NCI-H2029 (cell line): ENCODE measurements at regions not wholly inside any gene's neighbourhood (a gene's known extent, or its start where the extent isn't known, plus 50 kb on each side); places are given as distances from the start of the nearest gene placed in this dataset.
A peak's percentile ranks its signal among the peaks of the same experiment; 100 is the strongest.
"Not testable (repeated sequence)": the region's sequence is repeated elsewhere in the genome, so short reads cannot be mapped to it uniquely, and the experiment has no call there.

Experiments used
- DNase-seq: peaks from one replicate; lab custom pipeline; 2025; lab: John Stamatoyannopoulos, UW

DNA sequence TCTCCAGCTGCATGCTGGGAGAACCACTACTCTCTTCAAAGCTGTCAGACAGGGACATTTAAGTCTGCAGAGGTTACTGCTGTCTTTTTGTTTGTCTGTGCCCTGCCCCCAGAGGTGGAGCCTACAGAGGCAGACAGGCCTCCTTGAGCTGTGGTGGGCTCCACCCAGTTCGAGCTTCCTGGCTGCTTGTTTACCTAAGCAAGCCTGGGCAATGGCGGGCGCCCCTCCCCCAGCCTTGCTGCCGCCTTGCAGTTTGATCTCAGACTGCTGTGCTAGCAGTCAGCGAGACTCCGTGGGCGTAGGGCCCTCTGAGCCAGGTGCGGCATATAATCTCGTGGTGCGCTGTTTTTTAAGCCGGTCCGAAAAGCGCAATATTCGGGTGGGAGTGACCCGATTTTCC lies 215.0 kb downstream of the STIM2 start:
- not testable (repeated sequence) for DNase-seq

DNA sequence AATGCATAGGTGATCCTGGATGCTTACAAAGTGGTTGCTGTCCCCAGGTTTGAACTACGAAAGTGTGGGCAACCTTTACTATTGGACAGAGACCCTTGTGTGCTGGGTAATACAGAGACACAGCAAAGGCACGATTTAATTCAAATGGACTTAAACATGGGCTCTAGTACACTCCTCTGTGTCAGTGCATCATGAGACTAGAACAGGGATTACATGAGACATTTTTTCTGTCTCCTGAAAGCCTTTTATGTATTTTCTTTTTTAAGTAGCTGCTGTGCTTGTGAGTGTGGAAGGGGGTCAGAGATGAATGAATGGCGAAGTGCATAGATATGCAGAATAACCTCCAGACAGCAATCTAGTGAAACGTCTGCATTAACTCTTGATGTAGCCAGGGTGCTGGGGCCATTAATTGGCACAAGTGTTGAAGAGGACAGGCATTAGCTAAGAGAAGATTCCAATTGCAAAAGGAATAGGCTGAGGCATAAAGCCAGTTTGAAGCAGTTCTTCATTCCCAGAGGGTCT lies 218.4 kb downstream of the STIM2 start:
- DNase-seq: no peak

DNA sequence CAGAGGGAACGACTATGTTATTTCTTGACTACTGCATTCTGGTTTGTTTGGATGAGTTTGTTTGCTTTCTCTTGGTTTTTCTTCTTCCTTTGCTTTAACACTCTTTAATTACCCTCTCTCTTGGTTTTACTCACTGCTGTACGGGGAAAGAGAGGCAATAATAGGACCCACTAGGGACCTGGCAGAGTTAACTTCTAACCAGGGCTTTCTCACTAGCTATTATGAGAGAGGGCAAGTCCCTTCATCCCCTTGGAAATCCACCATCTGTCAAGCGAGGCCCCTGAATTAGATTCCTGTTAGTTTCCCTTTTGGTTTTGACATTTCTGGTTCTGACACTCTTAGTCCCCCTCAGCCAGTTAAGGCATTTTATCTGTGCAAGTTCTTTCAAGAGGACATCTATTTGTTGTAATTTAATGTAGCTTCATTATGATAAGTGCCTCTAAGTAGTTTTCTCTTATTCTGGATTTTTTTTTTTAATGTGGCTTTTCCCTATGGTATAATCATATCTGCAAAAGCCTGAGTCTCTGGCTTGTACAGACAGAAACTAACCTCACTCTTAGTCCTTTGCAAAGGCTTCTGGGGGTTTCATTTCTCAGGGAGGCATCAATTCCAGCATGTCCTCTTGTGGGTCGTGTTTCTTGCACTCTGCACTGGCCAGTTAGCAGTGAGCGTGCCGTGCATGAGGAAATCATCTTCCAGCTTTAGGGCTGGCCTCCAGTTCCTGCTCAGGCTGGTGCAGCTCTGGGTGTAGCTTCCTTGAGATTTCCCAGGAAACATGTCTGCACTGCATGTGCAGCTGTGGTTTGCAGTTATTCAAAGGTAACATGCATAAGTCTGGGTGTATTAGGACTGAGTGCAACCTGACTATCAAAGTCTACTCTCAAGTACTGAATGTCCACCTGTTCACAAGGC lies 221.3 kb downstream of the STIM2 start:
- no peak for DNase-seq

DNA sequence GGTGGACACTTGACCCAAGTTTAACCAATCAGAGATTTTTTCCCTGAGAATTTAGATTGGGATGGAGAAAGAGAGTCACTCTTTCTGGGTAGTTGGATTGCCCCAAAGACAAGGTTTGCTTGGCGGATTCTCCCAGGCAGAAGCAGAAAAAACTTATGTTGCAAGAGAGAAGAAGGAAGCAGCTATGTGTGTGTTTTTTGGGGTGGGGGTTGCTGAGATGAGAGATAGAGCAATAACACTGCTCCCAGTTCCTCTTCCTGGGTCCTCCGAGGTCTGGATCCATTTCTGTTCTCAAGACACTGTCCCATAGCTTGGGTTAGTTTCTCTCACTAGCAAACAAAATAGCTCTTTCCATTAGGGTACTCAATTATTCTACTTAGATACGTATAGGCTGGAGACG lies 222.1 kb downstream of the STIM2 start:
- no peak for DNase-seq

DNA sequence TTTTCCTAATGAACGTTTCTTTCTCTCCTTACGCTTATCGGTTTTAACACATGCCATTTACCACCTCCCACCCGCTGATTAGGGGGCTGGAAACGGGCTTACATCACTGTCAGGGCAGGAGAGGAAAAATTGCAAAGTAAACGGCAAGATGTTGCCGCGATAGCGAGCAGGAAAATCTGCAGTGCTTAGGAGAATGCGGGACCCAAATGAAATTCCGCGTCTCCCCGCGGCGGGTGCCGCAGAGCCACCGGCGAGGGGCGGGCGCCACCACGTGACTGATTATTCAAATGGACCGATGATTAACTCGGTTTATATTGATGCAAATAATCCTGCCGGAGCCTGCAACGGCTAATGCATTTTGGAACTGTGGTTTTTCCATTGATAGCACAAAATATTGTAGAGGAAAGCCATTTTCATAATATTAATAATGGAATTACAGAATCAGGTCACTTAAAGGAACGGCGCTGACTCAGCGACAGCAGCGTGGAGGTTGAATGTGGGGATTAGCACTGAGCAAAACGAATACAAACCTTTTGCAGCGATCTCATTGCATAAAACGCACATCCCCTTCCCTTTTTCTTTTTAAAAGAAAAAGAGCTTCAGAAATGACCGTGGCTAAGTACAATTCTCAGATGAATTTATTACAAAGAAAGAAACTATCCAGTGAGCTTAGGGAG lies 224.2 kb downstream of the STIM2 start:
- no peak for DNase-seq

DNA sequence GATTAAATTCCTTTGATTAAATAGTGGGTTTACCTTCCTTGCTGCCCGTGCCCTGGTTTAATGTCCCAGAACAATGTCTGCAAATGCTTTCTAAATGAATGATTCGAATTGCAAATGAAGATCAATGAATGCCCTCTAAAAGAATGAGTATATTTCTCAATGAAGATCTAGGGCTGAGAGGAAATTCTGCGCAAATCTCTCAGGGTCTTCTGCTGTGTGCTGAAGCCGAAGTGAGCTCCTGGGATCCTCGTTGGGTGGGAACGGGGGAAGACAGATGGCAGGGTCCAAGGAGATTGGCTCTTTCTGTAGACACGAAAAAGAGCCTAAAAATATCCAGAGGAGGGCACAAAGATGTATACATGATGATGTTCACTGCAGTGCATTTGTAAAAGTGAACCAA lies 224.8 kb downstream of the STIM2 start:
- no peak for DNase-seq

DNA sequence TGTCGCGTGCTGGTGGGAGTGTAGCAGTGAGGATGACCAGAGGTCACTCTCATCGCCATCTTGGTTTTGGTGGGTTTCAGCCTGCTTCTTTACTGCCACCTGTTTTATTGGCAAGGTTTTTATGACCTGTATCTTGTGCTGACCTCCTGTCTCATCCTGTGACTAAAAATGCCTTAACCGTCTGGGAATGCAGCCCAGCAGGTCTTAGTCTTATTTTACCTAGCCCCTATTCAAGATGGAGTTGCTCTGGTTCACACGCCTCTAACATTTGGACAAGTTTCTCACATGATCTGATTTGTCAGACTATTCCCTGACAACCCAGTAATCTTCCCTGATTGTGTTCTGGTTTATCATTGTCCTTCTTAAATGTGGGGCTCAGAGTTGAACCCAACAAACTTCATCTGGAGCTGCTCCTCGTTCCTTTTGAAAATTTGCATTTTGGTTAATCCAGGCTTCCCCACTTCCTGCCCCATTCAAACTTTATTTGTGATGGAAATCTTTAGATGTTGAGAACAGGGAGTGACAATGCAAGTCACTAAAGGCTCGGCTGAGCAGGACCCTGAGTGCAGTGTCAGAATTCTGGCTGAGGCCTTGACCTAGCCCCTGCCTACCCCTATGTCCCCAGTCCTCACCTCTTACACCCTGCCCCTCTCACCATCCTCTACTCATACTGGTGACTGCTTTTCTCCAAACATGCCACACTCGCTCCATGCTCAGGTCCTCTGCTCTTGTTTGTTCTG lies 226.8 kb downstream of the STIM2 start:
- no peak for DNase-seq

DNA sequence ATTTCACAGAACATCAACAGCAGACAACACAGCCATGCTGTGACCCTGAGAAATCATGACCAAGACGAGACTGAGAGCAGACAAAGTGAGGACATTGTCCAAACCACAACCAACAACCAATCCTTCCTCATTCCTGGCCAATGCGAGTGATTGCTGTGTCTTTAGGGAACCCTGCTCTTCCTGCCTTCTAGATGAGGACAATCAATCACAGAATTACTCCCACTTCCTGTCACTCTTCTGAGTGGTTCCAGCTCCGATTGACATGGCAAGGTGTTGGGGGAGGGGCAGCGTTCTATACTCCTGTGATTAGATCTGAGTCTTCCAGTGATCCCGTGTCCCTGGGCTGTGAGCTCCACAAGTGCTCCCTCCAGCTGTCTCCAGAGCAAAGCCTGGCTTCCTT lies 227.8 kb downstream of the STIM2 start:
- peak; percentile 13 for DNase-seq

DNA sequence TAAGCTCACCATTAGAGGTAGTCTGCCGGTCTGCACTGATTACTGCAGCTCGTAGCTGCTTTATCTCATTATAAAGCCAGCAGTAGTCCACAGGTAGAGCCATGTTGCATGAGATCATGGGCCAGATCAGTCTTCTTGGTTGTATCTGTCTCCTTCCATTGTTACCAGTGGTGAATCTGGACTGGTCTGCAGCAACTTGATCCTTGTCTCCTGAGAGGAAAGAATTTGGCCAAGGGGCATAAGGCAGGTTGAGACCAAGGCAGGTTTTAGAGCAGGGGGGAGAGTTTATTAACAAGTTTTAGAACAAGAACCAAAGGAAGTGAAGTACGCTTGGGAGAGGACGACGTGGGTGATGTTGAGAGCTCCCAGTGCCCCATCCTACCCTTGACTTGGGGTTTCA lies 228.5 kb downstream of the STIM2 start:
- no peak for DNase-seq

DNA sequence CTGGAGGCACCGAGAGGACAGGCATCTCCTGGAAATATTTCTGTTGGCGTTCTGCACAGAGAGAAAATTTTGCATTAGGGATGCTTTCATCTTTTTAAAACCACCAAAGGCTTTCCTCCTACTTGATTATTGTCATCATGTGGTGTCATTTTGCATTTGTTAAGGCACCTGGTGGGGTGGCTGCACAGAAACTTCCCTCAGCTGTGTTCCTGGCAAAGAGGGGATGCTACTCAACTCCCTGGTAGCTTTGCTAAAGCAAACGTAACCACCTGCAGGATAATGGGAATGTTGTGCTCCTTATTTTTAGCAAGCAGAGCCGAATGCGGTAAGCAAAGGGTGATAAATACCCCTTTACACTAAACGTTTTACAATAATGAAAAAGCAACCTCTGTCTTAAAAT lies 229.8 kb downstream of the STIM2 start:
- no peak for DNase-seq

DNA sequence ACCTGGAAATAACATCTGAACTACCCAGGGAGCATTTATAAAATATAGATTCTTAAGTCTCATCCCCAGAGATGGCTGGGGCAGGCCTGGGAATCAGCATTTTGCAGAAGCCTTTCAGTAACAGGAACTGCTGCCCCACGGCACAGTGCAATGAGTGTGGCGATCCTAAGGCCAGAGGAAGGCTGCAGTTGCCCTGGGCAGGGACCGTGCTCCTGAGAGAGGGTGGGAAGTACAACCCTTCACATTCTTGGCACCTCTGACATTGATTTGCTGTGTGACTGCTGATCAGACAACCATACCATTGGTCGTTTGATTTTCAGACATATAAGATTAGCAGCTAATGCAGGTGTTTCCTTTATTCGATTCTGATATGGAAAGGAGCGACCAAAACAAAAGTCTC lies 233.6 kb downstream of the STIM2 start:
- no peak for DNase-seq

DNA sequence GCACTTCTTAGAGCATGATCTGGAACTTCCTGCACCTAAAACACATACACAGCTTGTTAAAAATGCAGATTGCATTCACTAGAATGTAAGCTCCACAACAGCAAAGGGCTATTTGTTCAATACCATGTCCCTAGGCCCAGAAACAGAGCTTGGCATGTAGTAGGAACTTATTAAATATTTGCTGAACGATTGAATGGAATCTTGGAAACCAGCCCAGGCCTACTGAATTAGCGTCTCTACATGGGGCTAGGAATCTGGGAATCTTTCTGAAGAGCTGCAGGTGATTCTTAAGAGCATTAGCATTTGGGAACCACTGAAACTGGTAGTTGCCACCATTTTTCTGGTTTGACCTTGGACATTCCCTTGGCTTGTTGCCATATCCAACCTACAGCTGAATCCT lies 234.1 kb downstream of the STIM2 start:
- DNase-seq: peak; percentile 58

DNA sequence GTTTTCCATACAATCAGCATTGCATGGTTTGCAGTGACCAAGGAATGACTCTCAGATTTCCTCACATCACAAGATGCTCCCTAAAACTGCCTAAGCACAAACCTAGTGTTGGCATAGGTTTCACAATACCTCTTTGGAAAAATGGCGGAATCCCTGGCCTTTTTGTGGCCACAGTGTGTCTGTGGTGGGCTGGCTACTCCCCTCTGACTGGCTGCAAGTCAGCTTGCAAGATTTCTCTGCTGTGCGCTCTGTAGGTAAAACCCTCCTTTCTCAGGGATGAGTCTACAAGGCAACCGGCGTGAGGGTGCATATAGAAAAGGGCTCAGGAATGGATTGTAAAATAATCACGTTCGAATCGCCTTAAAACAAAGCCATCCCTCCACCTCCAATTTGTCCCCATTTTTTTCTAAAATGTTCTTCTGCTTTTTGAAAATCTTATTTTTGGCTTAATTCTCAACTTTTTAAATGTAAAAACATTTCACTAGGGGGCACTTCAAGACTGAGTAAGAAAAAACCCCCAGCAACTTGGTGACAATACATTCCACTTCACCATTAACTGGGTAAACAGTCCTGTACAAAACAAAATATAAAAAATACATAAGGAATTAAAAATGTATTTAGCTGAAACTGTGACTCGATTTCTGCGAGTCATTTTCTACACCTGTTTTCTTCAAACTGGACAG lies 235.6 kb downstream of the STIM2 start:
- no peak for DNase-seq

DNA sequence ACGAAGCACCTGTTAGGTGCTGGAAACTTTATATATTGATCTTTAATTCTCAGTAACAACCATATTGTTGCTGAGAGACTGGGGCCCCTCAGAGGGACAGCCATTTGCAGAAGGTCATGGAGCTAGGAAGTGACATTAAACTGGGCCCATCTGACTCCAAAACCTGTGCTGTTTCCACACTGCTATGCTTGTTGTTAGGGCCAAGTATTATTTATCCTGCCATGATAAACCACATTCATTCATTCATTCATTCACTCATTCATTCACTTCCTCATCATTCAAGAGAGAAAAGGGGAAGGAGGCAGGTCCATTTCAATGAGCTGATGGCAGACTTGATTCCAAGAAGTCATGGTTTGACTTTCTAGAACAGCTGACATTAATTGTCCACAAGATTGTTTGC lies 237.4 kb downstream of the STIM2 start:
- no peak for DNase-seq

DNA sequence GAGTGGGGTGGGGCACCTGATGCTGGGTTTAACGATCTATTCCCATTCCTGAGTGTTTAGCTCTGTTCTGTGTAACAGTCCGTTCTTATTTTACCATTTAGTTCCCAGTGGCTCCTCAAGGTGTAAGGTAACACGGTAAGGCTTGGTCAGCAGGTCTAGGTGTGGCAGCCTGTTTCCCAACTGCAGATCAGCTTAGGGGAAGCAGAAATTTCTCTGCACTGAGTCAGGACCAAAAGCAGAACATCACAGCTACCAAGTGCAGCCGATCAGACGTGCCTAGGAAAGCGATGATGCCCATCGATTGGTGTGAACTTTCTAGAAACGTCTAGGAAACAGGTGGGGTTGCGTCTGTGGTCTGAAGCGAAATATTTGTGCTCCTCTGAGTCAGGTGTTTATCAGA lies 240.1 kb downstream of the STIM2 start:
- DNase-seq: no peak

DNA sequence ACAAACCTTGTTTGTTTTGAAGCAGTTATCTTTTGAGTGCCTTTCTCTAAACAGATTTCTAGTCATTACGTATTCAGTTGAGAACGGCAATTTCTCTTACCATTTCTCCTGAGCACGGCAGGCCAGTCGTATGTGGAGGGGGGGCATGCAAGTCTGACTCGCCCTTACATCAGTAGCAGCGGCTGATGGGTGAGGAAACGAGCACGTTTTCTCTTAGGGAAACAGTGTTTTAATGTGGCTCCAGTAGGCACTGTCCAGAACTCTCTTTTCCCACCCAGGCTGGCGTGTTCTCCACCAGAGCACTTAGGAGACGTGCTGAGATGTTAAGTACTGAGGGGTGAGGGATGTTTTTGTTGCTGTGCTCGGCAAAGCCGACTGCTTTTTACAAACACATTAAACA lies 240.5 kb downstream of the STIM2 start:
- no peak for DNase-seq

DNA sequence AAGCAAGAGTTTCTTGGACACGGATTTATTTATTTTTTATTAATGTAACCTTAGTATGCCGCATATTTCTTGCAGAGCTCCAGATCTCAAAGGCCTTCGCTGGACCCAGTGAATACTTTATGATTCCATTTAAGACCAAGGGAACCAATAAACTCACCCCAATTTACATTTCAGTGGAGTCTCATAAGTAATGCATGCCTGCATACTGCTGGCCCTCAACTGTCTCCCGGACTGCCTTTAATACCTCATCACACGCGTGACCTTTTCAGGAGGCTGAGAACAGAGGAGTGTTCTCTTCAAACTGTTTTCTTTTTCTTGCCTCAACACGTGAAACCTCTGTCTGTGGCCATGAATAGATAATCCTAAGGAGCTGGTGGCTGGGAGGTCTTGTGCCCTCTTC lies 240.9 kb downstream of the STIM2 start:
- DNase-seq: no peak

DNA sequence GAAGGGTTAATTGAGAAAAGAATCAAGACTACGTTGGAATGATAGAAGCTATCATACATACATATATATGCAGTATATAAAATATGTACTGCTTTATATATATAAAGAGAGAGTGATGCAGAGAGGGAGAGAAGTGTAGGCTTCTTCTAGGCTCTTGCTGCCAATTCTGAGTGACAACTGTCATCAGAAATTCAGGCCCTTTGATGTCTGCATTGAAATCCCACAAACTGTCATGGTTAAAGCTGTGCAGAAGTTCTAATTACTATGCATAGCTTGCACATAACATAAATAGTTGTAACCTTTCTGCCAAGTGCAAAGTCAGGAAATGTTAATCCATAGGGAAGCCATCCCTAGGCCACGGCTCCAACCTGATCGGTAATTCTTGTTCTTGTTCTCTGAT lies 251.0 kb downstream of the STIM2 start:
- DNase-seq: no peak

DNA sequence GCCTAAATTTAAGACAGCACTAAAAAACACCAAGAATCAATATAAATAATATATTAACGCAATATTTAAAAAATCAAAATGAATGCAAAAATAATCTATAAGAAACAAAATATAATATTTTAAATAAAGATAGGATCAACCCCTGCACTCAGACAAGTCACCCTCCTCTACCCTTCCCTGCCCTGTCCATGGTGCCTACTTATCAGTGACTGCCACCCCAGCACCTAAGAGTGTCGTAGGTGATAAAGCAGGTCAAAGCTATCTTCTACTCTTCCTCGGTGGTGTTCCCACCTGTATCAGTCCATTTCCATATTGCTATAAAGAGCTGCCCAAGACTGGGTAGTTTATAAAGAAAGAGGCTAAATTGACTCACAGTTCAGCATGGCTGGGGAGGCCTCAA lies 251.9 kb downstream of the STIM2 start:
- no peak for DNase-seq

DNA sequence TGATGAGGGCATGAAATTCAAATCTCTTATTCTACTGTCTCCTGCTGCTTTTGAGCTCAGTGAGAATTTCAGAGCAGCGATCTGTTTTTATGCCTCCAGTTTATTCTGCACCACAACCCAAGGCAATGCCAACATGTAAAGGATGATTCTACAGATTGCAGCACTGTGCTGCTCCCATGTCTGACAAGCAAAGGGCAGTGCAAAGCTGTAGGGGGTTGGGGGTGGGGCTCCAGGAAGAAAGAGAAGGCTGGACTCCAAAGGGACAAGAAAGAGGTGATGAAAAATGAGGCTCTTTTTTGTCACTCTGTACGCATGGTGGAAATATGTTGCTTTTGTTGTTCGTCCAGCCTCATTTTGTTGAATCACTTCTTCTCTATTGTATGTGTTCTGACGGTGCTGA lies 254.6 kb downstream of the STIM2 start:
- DNase-seq: no peak

DNA sequence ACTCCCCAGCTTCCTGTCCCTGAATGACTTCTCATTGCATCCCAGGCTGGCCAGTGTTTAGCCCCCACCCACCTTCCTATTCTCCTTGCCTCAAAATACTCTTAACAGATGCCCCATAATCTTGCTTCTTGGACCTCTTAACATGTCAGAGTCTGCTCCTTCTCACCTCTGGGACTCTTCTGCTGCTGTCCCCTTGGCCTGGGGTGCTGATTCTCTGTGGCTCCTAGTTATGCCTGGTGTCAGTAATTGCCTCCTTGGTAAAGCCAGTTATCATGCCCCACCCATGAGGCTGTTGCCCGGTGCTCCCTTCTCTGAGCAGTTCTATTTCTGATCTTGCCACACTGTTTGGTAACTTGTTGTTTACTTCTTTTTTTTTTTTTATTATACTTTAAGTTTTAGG lies 256.8 kb downstream of the STIM2 start:
- no peak for DNase-seq

DNA sequence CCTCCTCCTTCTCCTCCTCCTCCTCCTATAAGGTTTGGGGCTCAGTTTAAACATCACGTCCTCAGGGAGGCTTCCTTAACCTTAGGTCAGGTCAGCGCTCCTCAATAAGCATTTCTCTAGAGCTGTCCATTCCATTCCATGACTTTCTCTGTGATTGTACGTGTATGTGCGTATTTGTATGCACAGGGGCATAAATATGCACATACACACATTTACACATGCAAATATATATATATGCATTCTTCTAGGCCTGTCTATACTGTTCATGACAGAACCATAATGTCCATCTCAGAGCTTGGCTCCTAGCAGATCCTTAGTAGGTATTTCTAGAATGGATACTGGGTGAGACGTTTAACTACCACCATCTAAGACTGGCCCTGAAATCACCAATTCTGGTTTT lies 258.6 kb downstream of the STIM2 start:
- DNase-seq: no peak
